NCI-H187 (cell line): ENCODE measurements at regions not wholly inside any gene's neighbourhood (a gene's known extent, or its start where the extent isn't known, plus 50 kb on each side); places are given as distances from the start of the nearest gene placed in this dataset.
"Not testable (repeated sequence)": the region's sequence is repeated elsewhere in the genome, so short reads cannot be mapped to it uniquely, and the experiment has no call there.

Experiments used
- DNase-seq, 2 experiments: peaks; one replicate each; lab custom pipeline; 2025; lab: John Stamatoyannopoulos, UW

GRCh38 chr10:124180947-124181549, 87.7 kb upstream of the CHST15 start:
- DNase-seq: no peak

- DNase-seq: no peak
Observed at GRCh38 chr10:124180044-124180745, 86.8 kb upstream of the CHST15 start.

- DNase-seq: no peak
Observed at GRCh38 chr10:124179308-124180043, 86.1 kb upstream of the CHST15 start.

GRCh38 chr10:124177180-124177518, 83.8 kb upstream of the CHST15 start:
- no peak for DNase-seq

- no peak for DNase-seq
Observed at GRCh38 chr10:124176349-124177179, 83.2 kb upstream of the CHST15 start.

- no peak for DNase-seq
Observed at GRCh38 chr10:124175701-124176348, 82.4 kb upstream of the CHST15 start.

- no peak for DNase-seq
Observed at GRCh38 chr10:124174673-124175645, 81.6 kb upstream of the CHST15 start.

GRCh38 chr10:124174071-124174566, 80.7 kb upstream of the CHST15 start:
- DNase-seq: no peak

GRCh38 chr10:124173298-124173900, 80.0 kb upstream of the CHST15 start:
- no peak for DNase-seq

GRCh38 chr10:124172181-124172916, 79.0 kb upstream of the CHST15 start:
- no peak for DNase-seq

- no peak for DNase-seq
Observed at GRCh38 chr10:124171561-124171960, 78.2 kb upstream of the CHST15 start.

- DNase-seq: no peak
Observed at GRCh38 chr10:124170631-124171030, 77.2 kb upstream of the CHST15 start.

GRCh38 chr10:124168991-124169802, 75.8 kb upstream of the CHST15 start:
- DNase-seq: no peak

GRCh38 chr10:124168581-124168980, 75.2 kb upstream of the CHST15 start:
- DNase-seq: no peak

GRCh38 chr10:124167925-124168324, 74.5 kb upstream of the CHST15 start:
- DNase-seq: not testable (repeated sequence)

- DNase-seq: no peak
Observed at GRCh38 chr10:124166431-124167125, 73.2 kb upstream of the CHST15 start.

GRCh38 chr10:124165827-124166226, 72.4 kb upstream of the CHST15 start:
- DNase-seq: no peak

- no peak for DNase-seq
Observed at GRCh38 chr10:124165311-124165710, 71.9 kb upstream of the CHST15 start.
